BJ (cell line): ENCODE measurements at regions not wholly inside any gene's neighbourhood (a gene's known extent, or its start where the extent isn't known, plus 50 kb on each side); places are given as distances from the start of the nearest gene placed in this dataset.

Experiments used
- CTCF ChIA-PET: fragments of 350-600 bp; formaldehyde crosslinking; extraction: SDS; loops from one replicate; lab custom pipeline; 2021; ENCODE audit warnings: antibody characterized with exemption, inconsistent platforms; lab: Yijun Ruan, JAX
- POLR2A ChIA-PET: fragments of 300-600 bp; sonication (Branson Sonifier 250); formaldehyde crosslinking; extraction: SDS; loops from one replicate; lab custom pipeline; 2021; ENCODE audit warnings: antibody characterized with exemption; lab: Charles Lee
- DNase-seq: peaks from one replicate; pipeline ENCODE4 v3.0.0-alpha.2; 2011; ENCODE audit warnings: low read depth
- H3K27me3 ChIP-seq: 2 replicates; pipeline ENCODE4 v1.6.0; 2011; ENCODE audit warnings: low read length; ENCODE audit not compliant: control insufficient read depth, insufficient read depth
- H3K36me3 ChIP-seq: 2 replicates; pipeline ENCODE4 v1.5.1; 2011; ENCODE audit warnings: low read length; ENCODE audit not compliant: control insufficient read depth, insufficient read depth
- H3K4me3 ChIP-seq: 2 replicates; pipeline ENCODE4 v1.5.1; 2011; ENCODE audit warnings: low read depth, mild to moderate bottlenecking, control low read depth, low read length
- TF ChIP-seq, protein P1 (sequence below): IDR thresholded peaks from 2 replicates; pipeline ENCODE4 v1.5.1; 2011; ENCODE audit warnings: low read depth, mild to moderate bottlenecking, control low read depth, inconsistent platforms, low read length, moderate library complexity; ENCODE audit not compliant: insufficient read depth

DNA sequence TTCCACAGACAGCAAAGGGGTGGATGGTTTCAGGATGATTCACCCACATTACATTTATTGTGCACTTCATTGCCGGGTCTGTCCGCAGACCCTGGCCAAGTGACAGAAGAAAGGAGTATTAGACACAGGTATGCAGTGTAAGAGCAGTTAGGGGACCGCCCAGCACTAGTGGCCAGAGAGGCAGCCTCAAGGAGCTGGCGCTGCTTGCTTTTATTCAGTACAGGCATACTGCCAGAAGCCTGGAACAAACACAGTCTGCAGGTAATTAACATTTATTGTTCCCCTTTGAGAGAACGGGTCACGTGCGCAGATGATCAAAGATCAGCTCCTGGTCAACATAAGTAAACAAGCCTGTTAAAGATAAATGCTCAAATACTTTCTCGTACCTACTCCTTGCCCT lies 1639.0 kb upstream of the IGFBP7 start:
- no peaks in the 10 kb centered on the region for H3K36me3 ChIP-seq
- CTCF ChIA-PET, result interaction anchor here (0.6 kb wide), 1 partner anchor 35 kb away, joined by 3 read pairs; no protein-coding TSS in a partner anchor
- H3K27me3 ChIP-seq, result no peaks in the 10 kb centered on the region
- TF ChIP-seq, protein P1, sequence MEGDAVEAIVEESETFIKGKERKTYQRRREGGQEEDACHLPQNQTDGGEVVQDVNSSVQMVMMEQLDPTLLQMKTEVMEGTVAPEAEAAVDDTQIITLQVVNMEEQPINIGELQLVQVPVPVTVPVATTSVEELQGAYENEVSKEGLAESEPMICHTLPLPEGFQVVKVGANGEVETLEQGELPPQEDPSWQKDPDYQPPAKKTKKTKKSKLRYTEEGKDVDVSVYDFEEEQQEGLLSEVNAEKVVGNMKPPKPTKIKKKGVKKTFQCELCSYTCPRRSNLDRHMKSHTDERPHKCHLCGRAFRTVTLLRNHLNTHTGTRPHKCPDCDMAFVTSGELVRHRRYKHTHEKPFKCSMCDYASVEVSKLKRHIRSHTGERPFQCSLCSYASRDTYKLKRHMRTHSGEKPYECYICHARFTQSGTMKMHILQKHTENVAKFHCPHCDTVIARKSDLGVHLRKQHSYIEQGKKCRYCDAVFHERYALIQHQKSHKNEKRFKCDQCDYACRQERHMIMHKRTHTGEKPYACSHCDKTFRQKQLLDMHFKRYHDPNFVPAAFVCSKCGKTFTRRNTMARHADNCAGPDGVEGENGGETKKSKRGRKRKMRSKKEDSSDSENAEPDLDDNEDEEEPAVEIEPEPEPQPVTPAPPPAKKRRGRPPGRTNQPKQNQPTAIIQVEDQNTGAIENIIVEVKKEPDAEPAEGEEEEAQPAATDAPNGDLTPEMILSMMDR, result no peak
- H3K4me3 ChIP-seq, result no peak overlapping the region
- DNase-seq, result no peak
- POLR2A ChIA-PET, result no interaction called here

DNA sequence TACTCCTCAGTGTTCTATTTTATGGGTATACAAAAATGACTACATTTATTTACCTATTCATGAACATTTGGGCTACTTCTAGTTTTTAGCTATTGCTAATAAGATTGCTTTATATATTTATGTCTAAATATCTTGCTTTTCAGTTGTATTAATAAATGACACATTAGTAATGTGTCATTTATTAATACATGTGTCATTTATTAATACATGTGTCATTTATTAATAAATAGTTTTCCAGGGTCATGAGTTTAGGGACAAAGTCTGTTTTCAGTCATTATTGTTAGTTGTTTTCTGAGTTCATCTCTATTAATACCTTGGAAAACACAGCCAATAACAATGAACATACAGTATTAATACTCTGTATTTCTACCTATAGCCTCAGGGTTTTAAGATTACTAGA lies 1630.7 kb upstream of the IGFBP7 start:
- TF ChIP-seq, protein P1, result no peak
- no peak for DNase-seq
- no peak overlapping the region for H3K4me3 ChIP-seq
- POLR2A ChIA-PET, result no interaction called here
- CTCF ChIA-PET, result no interaction called here
- H3K36me3 ChIP-seq, result no peaks in the 10 kb centered on the region
- H3K27me3 ChIP-seq, result no peaks in the 10 kb centered on the region

DNA sequence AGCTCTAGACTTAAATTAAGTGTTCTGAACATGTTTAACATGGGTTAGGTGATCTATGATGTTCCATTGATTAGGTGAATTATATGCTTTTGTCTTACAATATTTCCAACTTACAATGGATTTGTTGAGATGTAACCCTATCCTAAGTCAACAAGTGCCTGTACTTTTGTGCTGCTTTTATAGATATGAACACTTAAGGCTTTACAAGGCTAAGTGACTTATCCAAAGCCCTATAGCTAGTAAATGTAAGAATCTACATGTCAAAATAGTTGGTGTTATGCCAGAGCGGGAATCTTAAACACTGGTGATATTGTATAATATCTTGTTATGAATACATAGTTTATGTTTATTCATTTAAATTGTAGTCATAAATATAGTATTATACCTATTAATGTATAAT lies 1629.1 kb upstream of the IGFBP7 start:
- Histone ChIP-seq H3K27me3 (no peaks in the 10 kb centered on the region), H3K36me3 (no peaks in the 10 kb centered on the region), H3K4me3 (no peak overlapping the region)
- POLR2A ChIA-PET, result no interaction called here
- CTCF ChIA-PET, result no interaction called here
- TF ChIP-seq, protein P1, result no peak
- DNase-seq, result no peak

DNA sequence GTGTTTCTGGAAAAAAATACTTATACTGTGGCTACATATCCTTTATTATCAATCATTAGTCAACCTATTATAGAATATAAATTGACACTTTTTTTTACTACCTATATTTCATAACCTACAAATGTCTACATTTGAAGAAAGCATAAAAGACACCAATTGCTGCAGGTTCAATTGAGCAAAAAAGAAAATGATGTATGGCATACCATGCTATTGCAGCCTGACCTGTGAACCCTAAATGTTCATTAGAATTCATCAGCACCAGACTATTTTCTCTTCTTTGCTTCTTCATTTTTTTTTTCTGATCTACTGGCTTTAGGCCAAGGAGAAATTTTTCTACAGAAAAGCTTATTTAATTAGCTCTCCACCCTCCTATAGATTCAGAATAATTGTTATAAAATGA lies 1628.2 kb upstream of the IGFBP7 start:
- CTCF ChIA-PET, result no interaction called here
- H3K36me3 ChIP-seq, result no peaks in the 10 kb centered on the region
- no peaks in the 10 kb centered on the region for H3K27me3 ChIP-seq
- no peak overlapping the region for H3K4me3 ChIP-seq
- POLR2A ChIA-PET, result no interaction called here
- DNase-seq, result no peak
- TF ChIP-seq, protein P1, result no peak

DNA sequence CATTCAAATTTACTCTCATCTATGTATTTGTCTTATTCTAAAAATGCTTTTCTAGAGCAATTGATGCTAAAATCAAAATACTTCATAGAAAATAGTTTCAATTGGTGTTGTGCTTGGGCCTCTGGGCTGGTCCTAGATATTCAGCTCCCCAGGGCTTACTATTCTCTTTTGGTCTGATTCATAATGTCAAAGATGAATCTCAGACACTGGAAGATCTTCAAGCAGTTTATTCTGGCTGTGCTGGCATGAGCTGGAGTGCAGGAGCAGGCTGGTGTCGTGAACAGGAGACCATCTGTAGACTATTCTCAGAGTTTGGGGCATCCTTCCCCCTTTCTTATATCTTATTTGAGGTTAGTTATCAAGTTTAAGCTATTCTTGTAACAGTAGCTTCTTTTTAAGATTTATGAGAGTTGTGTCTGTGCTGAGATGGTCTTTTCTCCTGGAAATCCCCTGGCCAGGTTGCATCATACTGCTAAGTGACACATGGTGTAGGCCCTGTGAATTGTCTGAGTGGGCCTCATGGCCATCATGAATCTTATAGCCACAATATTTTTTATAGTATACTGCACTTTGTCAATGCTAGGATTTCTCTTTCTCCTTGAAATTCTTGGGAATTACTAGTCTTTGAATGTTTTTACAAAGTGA lies 1624.0 kb upstream of the IGFBP7 start:
- Histone ChIP-seq H3K36me3 (no peaks in the 10 kb centered on the region), H3K27me3 (no peaks in the 10 kb centered on the region), H3K4me3 (no peak overlapping the region)
- DNase-seq, result no peak
- POLR2A ChIA-PET, result no interaction called here
- CTCF ChIA-PET, result interaction anchor here (0.8 kb wide), 1 partner anchor 1755 kb away, joined by 3 read pairs; no protein-coding TSS in a partner anchor
- TF ChIP-seq, protein P1, result no peak
